ENCODE measurements at regions not wholly inside any gene's neighbourhood (a gene's known extent, or its start where the extent isn't known, plus 50 kb on each side); places are given as distances from the start of the nearest gene placed in this dataset.

DNA sequence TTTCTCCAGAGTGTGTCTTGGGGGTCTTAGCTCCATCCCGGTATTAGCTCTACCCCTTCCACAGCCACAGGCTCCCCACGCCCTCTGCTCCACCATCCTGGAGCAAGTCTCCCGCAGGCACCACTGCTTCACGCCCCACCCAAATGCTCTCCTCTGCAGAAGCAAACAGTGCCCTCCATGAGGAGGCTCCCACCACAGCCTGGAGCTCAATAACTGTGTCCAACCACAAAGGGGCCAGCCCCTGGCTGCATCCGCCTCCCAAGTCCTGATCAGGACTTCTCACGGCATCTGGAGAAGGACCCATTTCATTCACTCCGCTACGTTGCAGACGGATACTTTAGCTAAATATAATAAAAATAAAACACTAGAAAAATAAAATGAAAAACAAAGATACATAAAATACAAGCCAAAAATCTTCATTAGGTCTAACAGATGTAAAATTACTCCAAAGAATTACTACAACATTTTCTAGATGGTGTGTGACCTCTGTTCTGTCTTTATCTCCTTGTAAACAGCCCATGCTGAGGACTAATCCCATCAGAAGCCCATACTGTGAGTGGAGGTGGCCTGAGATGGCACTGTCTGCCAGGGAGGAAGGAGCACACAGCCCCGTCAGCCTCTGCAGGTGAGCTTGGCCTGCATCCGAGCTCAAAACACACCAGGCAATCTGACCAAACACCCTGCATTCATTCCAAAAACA lies 210.8 kb upstream of the RAB6C start:
- Histone ChIP-seq H3K27ac (ENCODE audit: poor library complexity, severe bottlenecking) (no peak overlapping the region), H3K4me1 (ENCODE audit: insufficient read depth, poor library complexity, severe bottlenecking) (no peaks in the 10 kb centered on the region), H3K4me3 (ENCODE audit: severe bottlenecking) (no peak overlapping the region), H3K27me3 (ENCODE audit: insufficient read depth, poor library complexity, severe bottlenecking) (no peaks in the 10 kb centered on the region), H3K36me3 (ENCODE audit: low read depth) (no peaks in the 10 kb centered on the region), H3K9me3 (ENCODE audit: severe bottlenecking) (no peaks in the 10 kb centered on the region)
- DNase-seq (ENCODE audit: low spot score) (no peak), ATAC-seq (ENCODE audit: low read depth) (no peak)
- TF ChIP-seq, protein P1, sequence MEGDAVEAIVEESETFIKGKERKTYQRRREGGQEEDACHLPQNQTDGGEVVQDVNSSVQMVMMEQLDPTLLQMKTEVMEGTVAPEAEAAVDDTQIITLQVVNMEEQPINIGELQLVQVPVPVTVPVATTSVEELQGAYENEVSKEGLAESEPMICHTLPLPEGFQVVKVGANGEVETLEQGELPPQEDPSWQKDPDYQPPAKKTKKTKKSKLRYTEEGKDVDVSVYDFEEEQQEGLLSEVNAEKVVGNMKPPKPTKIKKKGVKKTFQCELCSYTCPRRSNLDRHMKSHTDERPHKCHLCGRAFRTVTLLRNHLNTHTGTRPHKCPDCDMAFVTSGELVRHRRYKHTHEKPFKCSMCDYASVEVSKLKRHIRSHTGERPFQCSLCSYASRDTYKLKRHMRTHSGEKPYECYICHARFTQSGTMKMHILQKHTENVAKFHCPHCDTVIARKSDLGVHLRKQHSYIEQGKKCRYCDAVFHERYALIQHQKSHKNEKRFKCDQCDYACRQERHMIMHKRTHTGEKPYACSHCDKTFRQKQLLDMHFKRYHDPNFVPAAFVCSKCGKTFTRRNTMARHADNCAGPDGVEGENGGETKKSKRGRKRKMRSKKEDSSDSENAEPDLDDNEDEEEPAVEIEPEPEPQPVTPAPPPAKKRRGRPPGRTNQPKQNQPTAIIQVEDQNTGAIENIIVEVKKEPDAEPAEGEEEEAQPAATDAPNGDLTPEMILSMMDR (IDR thresholded peaks at IDR 0.05; ENCODE audit: poor library complexity, severe bottlenecking) = no peak

DNA sequence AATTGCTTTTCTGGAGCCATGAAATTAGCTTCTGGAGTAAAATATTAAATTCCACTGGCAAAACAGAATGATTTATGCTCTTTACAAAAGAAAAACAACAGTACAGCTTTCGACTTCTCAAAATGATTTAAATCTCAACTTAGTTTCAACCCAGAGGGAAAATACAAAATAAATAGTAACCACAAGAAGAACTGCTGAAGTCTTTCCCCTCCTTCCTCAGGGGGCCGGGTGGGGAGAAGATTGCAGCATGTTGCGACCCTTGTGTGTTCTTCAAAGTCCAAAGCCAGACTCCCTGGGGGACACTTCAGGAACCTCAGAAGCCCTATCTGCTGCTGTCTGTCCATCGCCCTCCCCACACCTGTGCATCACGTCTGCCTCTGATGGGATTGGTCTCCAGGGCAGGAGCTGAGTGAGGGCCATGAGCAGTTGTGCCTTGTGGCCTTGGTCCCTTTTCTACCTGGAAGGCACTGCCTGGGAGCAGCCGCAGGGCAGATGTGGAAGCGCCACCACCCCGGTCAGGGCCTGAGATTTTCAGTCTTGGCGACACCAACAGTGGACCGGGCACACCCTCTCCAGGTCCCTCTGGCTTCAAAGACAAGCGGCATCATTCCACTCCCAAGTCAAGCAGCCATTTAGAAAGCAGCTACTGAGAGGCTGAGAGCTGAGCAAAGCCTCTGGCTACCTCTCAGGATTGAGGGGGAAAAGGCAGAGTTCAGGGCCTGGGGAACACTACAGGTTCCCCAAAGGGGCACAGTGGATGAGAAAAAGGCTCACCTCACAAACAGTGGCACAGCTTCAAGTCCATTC lies 210.1 kb upstream of the RAB6C start:
- Histone ChIP-seq H3K9me3 (ENCODE audit: severe bottlenecking) (no peaks in the 10 kb centered on the region), H3K27me3 (ENCODE audit: insufficient read depth, poor library complexity, severe bottlenecking) (no peaks in the 10 kb centered on the region), H3K4me1 (ENCODE audit: insufficient read depth, poor library complexity, severe bottlenecking) (no peaks in the 10 kb centered on the region), H3K36me3 (ENCODE audit: low read depth) (no peaks in the 10 kb centered on the region), H3K27ac (ENCODE audit: poor library complexity, severe bottlenecking) (no peak overlapping the region), H3K4me3 (ENCODE audit: severe bottlenecking) (no peak overlapping the region)
- DNase-seq (ENCODE audit: low spot score) = no peak
- no peak for ATAC-seq (ENCODE audit: low read depth)
- TF ChIP-seq, protein P1 (IDR thresholded peaks at IDR 0.05; ENCODE audit: poor library complexity, severe bottlenecking) = no peak

DNA sequence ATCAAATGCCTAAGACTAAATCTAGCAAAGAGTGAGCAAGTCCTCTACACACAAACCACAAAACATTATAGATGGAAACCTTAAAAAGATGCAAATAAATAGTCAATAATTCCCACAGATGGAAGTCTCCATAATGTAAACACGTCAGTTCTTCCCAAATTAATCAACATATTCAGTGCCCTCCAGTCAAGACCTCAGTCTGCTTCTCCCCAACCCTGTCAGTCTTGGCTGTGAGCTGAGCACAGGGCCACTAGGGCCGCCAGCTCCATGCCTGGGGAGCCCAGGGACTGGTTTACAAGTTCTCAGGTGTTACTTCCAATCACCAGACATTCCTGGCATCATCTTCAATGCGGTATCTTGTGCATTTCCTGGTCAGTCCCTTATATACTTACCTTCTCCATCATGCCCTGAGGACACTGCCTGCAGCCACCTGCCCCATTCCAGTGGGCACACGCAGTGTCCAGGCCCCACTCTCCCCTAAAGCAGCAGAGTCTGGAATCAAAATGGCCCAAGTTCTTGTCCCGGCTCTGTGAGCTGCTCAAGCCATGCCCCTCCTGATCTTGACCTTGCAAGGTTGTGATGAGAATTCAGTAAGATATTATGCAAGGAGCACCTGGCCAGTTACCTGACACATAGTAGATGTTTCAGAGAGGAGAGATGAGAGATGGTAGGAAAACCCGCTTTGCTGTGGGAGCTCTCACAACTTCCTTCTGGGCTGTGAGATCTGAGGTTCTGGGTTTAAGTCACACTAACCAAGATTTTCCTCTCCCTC lies 207.9 kb upstream of the RAB6C start:
- ATAC-seq (ENCODE audit: low read depth) (no peak), DNase-seq (ENCODE audit: low spot score) (no peak)
- H3K27me3 ChIP-seq (ENCODE audit: insufficient read depth, poor library complexity, severe bottlenecking) = no peaks in the 10 kb centered on the region
- H3K4me3 ChIP-seq (ENCODE audit: severe bottlenecking) = no peak overlapping the region
- H3K27ac ChIP-seq (ENCODE audit: poor library complexity, severe bottlenecking) = no peak overlapping the region
- H3K36me3 ChIP-seq (ENCODE audit: low read depth) = no peaks in the 10 kb centered on the region
- TF ChIP-seq, protein P1 (IDR thresholded peaks at IDR 0.05; ENCODE audit: poor library complexity, severe bottlenecking) = no peak
- H3K4me1 ChIP-seq (ENCODE audit: insufficient read depth, poor library complexity, severe bottlenecking) = no peaks in the 10 kb centered on the region
- H3K9me3 ChIP-seq (ENCODE audit: severe bottlenecking) = no peaks in the 10 kb centered on the region

DNA sequence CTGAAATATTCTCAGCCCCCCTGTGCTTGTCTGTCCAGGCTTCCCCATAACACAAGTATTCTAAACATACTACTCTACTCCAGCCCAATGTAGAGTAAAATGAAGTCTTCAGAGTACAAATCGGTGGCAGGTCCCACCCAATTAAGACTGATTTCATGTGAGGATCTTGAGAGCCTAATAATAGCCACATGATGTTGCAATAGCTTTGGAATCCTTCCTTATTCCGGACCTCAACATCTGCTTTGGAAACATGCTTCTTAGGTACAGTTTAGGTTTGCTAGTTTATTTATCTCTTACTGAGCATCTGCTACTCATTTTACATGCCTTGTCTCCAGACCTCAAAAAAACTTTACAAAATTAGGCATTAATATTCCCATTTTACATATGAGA lies 207.3 kb upstream of the RAB6C start:
- TF ChIP-seq, protein P1 (IDR thresholded peaks at IDR 0.05; ENCODE audit: poor library complexity, severe bottlenecking) = no peak
- no peak for DNase-seq (ENCODE audit: low spot score)
- Histone ChIP-seq H3K36me3 (ENCODE audit: low read depth) (no peaks in the 10 kb centered on the region), H3K27ac (ENCODE audit: poor library complexity, severe bottlenecking) (no peak overlapping the region), H3K4me3 (ENCODE audit: severe bottlenecking) (no peak overlapping the region), H3K9me3 (ENCODE audit: severe bottlenecking) (no peaks in the 10 kb centered on the region), H3K27me3 (ENCODE audit: insufficient read depth, poor library complexity, severe bottlenecking) (no peaks in the 10 kb centered on the region), H3K4me1 (ENCODE audit: insufficient read depth, poor library complexity, severe bottlenecking) (no peaks in the 10 kb centered on the region)
- ATAC-seq (ENCODE audit: low read depth) = no peak
